Small intestine (tissue), 7 donors: ENCODE measurements at regions not wholly inside any gene's neighbourhood (a gene's known extent, or its start where the extent isn't known, plus 50 kb on each side); places are given as distances from the start of the nearest gene placed in this dataset.

Experiments used
- DNase-seq, 2 donors: peaks; one replicate each; pipeline versions ENCODE4 v3.0.0 to v3.0.0-alpha.2; 2013
- FAIRE-seq: peaks from 2 replicates; lab custom pipeline; 2012; peaks lifted over from hg19 to GRCh38; lab: Jason Lieb, UNC
- H3K27ac ChIP-seq, 3 donors: one replicate each; pipeline ENCODE4 v1.5.1; 2013; ENCODE audit warnings: low read length in 2 of 3, mild to moderate bottlenecking in 2 of 3, control low read depth in 1 of 3, inconsistent platforms in 1 of 3, low read depth in 1 of 3, moderate library complexity in 1 of 3
- H3K27me3 ChIP-seq, 3 donors: one replicate each; pipeline ENCODE4 v1.6.1; 2013; ENCODE audit warnings: low read length in 3 of 3, inconsistent platforms in 1 of 3; ENCODE audit not compliant: control insufficient read depth in 3 of 3, insufficient read depth in 3 of 3
- H3K36me3 ChIP-seq, 3 donors: one replicate each; pipeline ENCODE4 v1.6.1; 2013; ENCODE audit warnings: low read length in 3 of 3, inconsistent platforms in 1 of 3, low read depth in 1 of 3, mild to moderate bottlenecking in 1 of 3, moderate library complexity in 1 of 3; ENCODE audit not compliant: control insufficient read depth in 3 of 3, insufficient read depth in 2 of 3
- H3K4me1 ChIP-seq, 3 donors: one replicate each; pipeline ENCODE4 v1.6.1; 2013; ENCODE audit warnings: low read length in 2 of 3, inconsistent platforms in 1 of 3, low read depth in 1 of 3, mild to moderate bottlenecking in 1 of 3, moderate library complexity in 1 of 3; ENCODE audit not compliant: control insufficient read depth in 3 of 3, insufficient read depth in 2 of 3
- H3K4me3 ChIP-seq, 3 donors: one replicate each; pipeline ENCODE4 v1.5.1; 2013; ENCODE audit warnings: low read length in 3 of 3, control low read depth in 1 of 3, inconsistent platforms in 1 of 3, low read depth in 1 of 3, mild to moderate bottlenecking in 1 of 3, moderate library complexity in 1 of 3
- H3K9me3 ChIP-seq, 2 donors: one replicate each; pipeline ENCODE4 v1.6.1; 2013; ENCODE audit warnings: low read depth in 1 of 2, low read length in 1 of 2; ENCODE audit not compliant: control insufficient read depth in 2 of 2, insufficient read depth in 1 of 2
- WGBS, 3 donors: extraction: QIAGEN DNeasy Blood & Tissue Kit; methylation state at CpG; one replicate each; pipeline ENCODE4 v1.1.7; 2013; 5-methylcytosine and 5-hydroxymethylcytosine counted together
- donor health status: healthy with polysubstance abuse.
- donor health status: control.
- donor health status: control.
- donor health status: Bipolar disorder and iron deficiency.
- donor health status: healthy.

GRCh38 chr3:161859057-161859456 lies 362.4 kb downstream of the OTOL1 start:
- no peaks in the 10 kb centered on the region for H3K27me3 ChIP-seq
- 74 to 84% (median 75%) methylated on average over 4 of the region's 4 CpGs for WGBS, 3 donors
- H3K9me3 ChIP-seq, result no peaks in the 10 kb centered on the region
- FAIRE-seq, result no peak
- H3K4me3 ChIP-seq, result no peak overlapping the region
- no peaks in the 10 kb centered on the region for H3K4me1 ChIP-seq
- no peak for DNase-seq
- no peaks in the 10 kb centered on the region for H3K36me3 ChIP-seq
- H3K27ac ChIP-seq, result no peak overlapping the region

GRCh38 chr3:161859865-161860450 lies 363.4 kb downstream of the OTOL1 start:
- Histone ChIP-seq H3K27ac (no peak overlapping the region), H3K4me1 (no peaks in the 10 kb centered on the region), H3K36me3 (no peaks in the 10 kb centered on the region), H3K4me3 (no peak overlapping the region), H3K27me3 (no peaks in the 10 kb centered on the region), H3K9me3 (no peaks in the 10 kb centered on the region)
- peak in 1 of 2 donors; percentile 2 for DNase-seq
- 10 to 47% (median 30%) methylated on average over 4 of the region's 4 CpGs for WGBS, 3 donors
- FAIRE-seq, result no peak

DNA sequence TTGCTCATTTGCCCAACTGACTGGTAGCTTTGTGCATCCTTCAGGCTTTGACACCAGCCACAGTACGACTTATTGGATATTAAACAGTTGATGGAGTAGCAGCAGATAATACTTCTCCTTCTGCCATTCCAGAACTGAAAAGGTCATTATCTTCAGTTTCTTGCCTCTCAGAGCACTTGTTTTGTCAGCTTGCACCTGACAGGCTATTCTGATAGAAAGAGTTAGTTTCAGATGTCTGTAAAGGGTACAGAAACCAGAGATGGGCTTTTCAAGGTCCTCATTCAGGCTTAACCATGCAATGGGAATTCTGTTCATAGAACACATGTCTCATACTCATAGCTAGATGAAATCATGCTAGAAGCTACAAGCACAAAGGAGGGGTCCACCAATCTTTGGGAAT lies 367.2 kb downstream of the OTOL1 start:
- Histone ChIP-seq H3K36me3 (no peaks in the 10 kb centered on the region), H3K27ac (no peak overlapping the region), H3K4me1 (no peaks in the 10 kb centered on the region), H3K4me3 (no peak overlapping the region), H3K27me3 (peaks cover 0 to 2% (median 0%) of the 10 kb centered on the region in 3 donors), H3K9me3 (no peaks in the 10 kb centered on the region)
- no peak for FAIRE-seq
- WGBS, 3 donors, result 87 to 88% (median 88%) methylated on average over 1 of the region's 1 CpG
- no peak for DNase-seq

DNA sequence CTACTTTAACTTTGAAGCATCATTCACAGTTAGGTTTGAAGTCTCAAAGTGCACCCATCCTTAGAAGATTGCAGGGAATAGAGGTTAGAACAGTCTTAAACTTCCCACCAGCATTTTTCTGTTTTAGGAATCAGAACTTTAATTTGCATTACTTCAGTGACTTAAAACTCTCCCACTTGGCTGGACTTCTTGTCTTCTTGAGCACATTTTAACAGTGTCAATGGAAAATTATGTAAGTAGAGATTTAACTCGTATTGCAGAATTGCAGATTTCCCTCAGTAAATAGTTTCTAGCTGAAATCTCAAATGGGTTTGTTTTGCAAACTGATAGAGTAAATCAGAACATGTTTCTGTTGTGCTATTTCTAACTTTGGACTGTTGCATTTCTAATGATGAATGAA lies 369.6 kb downstream of the OTOL1 start:
- Histone ChIP-seq H3K4me3 (no peak overlapping the region), H3K27me3 (peaks cover 0 to 2% (median 0%) of the 10 kb centered on the region in 3 donors), H3K4me1 (no peaks in the 10 kb centered on the region), H3K9me3 (no peaks in the 10 kb centered on the region), H3K36me3 (no peaks in the 10 kb centered on the region), H3K27ac (no peak overlapping the region)
- DNase-seq (no peak), FAIRE-seq (no peak)
- WGBS, 3 donors, result 59 to 72% (median 68%) methylated on average over 1 of the region's 1 CpG

DNA sequence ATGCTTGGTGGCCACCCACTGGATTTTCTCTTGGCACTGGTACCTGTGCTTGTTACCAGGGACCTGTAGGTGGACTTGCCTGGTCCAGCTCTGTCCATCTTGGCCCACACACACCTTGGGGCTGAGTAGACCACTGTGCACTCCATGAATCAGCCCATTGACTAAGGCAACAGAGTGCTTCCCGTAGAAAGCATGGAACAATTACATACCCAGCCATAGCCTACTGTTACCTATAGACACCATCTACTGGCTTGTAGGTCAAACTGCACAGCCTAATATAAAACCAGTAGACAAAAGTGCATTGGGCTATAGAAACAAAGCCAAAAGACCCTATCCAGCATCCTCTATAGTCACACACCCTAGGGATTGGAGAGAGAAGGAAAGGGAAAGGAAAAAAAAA lies 378.9 kb downstream of the OTOL1 start:
- Histone ChIP-seq H3K4me3 (no peak overlapping the region), H3K27ac (no peak overlapping the region), H3K9me3 (peaks cover 0 to 8% of the 10 kb centered on the region in 2 donors), H3K27me3 (no peaks in the 10 kb centered on the region), H3K4me1 (no peaks in the 10 kb centered on the region), H3K36me3 (no peaks in the 10 kb centered on the region)
- FAIRE-seq (no peak), DNase-seq (no peak)
- 83 to 96% (median 93%) methylated on average over 1 of the region's 1 CpG for WGBS, 3 donors

GRCh38 chr3:161879470-161879869 lies 382.9 kb downstream of the OTOL1 start:
- H3K27ac ChIP-seq, result no peak overlapping the region
- no peak overlapping the region for H3K4me3 ChIP-seq
- no peaks in the 10 kb centered on the region for H3K4me1 ChIP-seq
- H3K36me3 ChIP-seq, result no peaks in the 10 kb centered on the region
- no peaks in the 10 kb centered on the region for H3K27me3 ChIP-seq
- FAIRE-seq, result no peak
- 40 to 78% (median 50%) methylated on average over 1 of the region's 1 CpG for WGBS, 3 donors
- peaks cover 0 to 8% of the 10 kb centered on the region in 2 donors for H3K9me3 ChIP-seq
- no peak for DNase-seq

GRCh38 chr3:161884830-161885229 lies 388.2 kb downstream of the OTOL1 start:
- WGBS, 3 donors, result 67 to 69% (median 68%) methylated on average over 5 of the region's 5 CpGs
- no peaks in the 10 kb centered on the region for H3K27me3 ChIP-seq
- FAIRE-seq, result no peak
- H3K4me3 ChIP-seq, result no peak overlapping the region
- no peaks in the 10 kb centered on the region for H3K4me1 ChIP-seq
- H3K27ac ChIP-seq, result no peak overlapping the region
- peaks cover 0 to 9% of the 10 kb centered on the region in 2 donors for H3K9me3 ChIP-seq
- no peak for DNase-seq
- no peaks in the 10 kb centered on the region for H3K36me3 ChIP-seq

GRCh38 chr3:161890147-161890625 lies 393.6 kb downstream of the OTOL1 start:
- Histone ChIP-seq H3K36me3 (no peaks in the 10 kb centered on the region), H3K27ac (no peak overlapping the region), H3K27me3 (no peaks in the 10 kb centered on the region), H3K9me3 (peaks cover 0 to 14% of the 10 kb centered on the region in 2 donors), H3K4me3 (no peak overlapping the region), H3K4me1 (no peaks in the 10 kb centered on the region)
- FAIRE-seq (no peak), DNase-seq (no peak)
- 35 to 67% (median 41%) methylated on average over 2 of the region's 2 CpGs for WGBS, 3 donors

DNA sequence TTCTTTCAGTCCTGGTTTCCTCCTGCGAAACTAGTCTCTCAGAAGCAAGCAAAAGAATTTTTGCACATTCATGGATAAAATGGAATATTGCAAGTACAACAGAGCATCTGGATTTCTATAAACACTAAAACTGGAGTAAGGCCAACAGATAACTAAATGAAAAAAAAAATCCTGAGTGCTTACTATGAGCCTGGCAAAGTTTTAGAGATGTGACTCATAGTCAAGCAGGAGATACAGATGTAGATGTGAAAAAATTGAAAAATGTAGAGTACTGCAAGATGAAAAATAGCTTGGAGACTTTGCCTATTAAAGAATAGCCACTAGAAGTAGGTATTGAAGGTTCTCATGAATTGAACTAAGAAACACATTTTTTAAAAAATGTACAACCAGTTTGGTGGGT lies 397.4 kb downstream of the OTOL1 start:
- DNase-seq, result no peak
- Histone ChIP-seq H3K9me3 (peaks cover 0 to 11% of the 10 kb centered on the region in 2 donors), H3K36me3 (no peaks in the 10 kb centered on the region), H3K27me3 (no peaks in the 10 kb centered on the region), H3K27ac (no peak overlapping the region), H3K4me1 (no peaks in the 10 kb centered on the region), H3K4me3 (no peak overlapping the region)
- FAIRE-seq, result no peak
- 64 to 85% (median 82%) methylated on average over 1 of the region's 1 CpG for WGBS, 3 donors
